ENCODE measurements at regions not wholly inside any gene's neighbourhood (a gene's known extent, or its start where the extent isn't known, plus 50 kb on each side); places are given as distances from the start of the nearest gene placed in this dataset.

DNA sequence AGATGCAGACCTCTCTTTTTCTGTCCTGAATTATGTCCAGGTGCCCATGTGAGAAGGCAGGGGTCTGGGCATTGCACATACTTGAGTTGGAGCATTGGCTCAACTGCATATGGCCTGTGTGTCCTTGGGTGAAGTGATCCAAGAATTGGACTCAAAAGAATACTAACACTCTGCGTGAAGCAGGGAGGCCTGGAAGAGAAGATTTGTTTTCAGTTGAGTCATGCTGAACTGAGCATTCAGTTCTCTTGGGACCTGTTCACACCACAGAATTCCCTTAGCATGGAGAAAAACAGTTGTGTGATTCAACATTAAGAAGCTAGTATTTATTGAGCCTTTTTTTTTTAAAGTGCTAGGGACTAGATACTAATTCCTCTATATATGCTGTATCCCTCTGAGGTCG lies 164.7 kb upstream of the TBX3 start:
- H3K27ac ChIP-seq (ENCODE audit: insufficient read depth, low read depth, low read length) = no peak overlapping the region
- H3K79me2 ChIP-seq (ENCODE audit: control insufficient read depth, insufficient read depth, low read length) = no peaks in the 10 kb centered on the region
- no peak overlapping the region for H3K4me2 ChIP-seq (ENCODE audit: insufficient read depth, low read length)
- DNase-seq (ENCODE audit: low read depth, low spot score) (no peak), FAIRE-seq (no peak)
- H3K9me3 ChIP-seq (replicated peaks; ENCODE audit: control insufficient read depth, insufficient read depth, low read length) = peaks cover 3% of the 10 kb centered on the region
- no peaks in the 10 kb centered on the region for H3K4me1 ChIP-seq (ENCODE audit: control insufficient read depth, extremely low read depth, insufficient read depth, low read length)
- BruUV-seq (replicated peaks) = no TSS peak
- intact Hi-C loops (cut with micrococcal nuclease) = no loop called here
- POLR2A ChIA-PET = no interaction called here
- no peak overlapping the region for H3K9ac ChIP-seq (replicated peaks; ENCODE audit: extremely low read depth, insufficient read depth, low read length)
- CTCF ChIA-PET = no interaction called here
- TF ChIP-seq POLR2A (IDR thresholded peaks at IDR 0.05; ENCODE audit: low read depth, low read length) (no peak), JUN (IDR thresholded peaks at IDR 0.05; ENCODE audit: borderline replicate concordance, insufficient read depth, insufficient read length, low read depth) (no peak), MYC (IDR thresholded peaks at IDR 0.05; ENCODE audit: low read depth, low read length) (no peak), POLR2AphosphoS5 (IDR thresholded peaks at IDR 0.05; ENCODE audit: insufficient read depth, low read depth, low read length) (no peak), EZH2 (IDR thresholded peaks at IDR 0.05; ENCODE audit: borderline replicate concordance, low read depth, low read length, severe bottlenecking) (no peak), FOS (IDR thresholded peaks at IDR 0.05; ENCODE audit: borderline replicate concordance, insufficient read depth, low read length) (no peak), GATA2 (IDR thresholded peaks at IDR 0.05; ENCODE audit: insufficient read depth, insufficient read length, low read depth, low read length) (no peak)
- TF ChIP-seq, protein P1, sequence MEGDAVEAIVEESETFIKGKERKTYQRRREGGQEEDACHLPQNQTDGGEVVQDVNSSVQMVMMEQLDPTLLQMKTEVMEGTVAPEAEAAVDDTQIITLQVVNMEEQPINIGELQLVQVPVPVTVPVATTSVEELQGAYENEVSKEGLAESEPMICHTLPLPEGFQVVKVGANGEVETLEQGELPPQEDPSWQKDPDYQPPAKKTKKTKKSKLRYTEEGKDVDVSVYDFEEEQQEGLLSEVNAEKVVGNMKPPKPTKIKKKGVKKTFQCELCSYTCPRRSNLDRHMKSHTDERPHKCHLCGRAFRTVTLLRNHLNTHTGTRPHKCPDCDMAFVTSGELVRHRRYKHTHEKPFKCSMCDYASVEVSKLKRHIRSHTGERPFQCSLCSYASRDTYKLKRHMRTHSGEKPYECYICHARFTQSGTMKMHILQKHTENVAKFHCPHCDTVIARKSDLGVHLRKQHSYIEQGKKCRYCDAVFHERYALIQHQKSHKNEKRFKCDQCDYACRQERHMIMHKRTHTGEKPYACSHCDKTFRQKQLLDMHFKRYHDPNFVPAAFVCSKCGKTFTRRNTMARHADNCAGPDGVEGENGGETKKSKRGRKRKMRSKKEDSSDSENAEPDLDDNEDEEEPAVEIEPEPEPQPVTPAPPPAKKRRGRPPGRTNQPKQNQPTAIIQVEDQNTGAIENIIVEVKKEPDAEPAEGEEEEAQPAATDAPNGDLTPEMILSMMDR (IDR thresholded peaks at IDR 0.05; ENCODE audit: extremely low read depth in 1 of 2, insufficient read depth in 1 of 2, low read depth in 1 of 2, low read length in 2 of 2) = no peak
- TF ChIP-seq, protein P2, sequence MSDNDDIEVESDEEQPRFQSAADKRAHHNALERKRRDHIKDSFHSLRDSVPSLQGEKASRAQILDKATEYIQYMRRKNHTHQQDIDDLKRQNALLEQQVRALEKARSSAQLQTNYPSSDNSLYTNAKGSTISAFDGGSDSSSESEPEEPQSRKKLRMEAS (IDR thresholded peaks at IDR 0.05; ENCODE audit: insufficient read depth, insufficient read length) = no peak
- H3K4me3 ChIP-seq (replicated peaks in 1 of 3; ENCODE audit: insufficient read depth in 1 of 3, low read depth in 1 of 3, low read length in 3 of 3) = no peak overlapping the region
- dilution Hi-C loops (cut with MboI; ENCODE audit: extremely low pct_ligation_motif_present, low sequenced_read_pairs) = no loop called here
- H4K20me1 ChIP-seq (replicated peaks; ENCODE audit: control insufficient read depth, extremely low read depth, insufficient read depth, low read length) = no peaks in the 10 kb centered on the region
- H3K36me3 ChIP-seq (ENCODE audit: control insufficient read depth in 2 of 2, extremely low read depth in 1 of 2, insufficient read depth in 2 of 2, low read length in 2 of 2) = no peaks in the 10 kb centered on the region
- no peaks in the 10 kb centered on the region for H3K9me1 ChIP-seq (replicated peaks; ENCODE audit: control insufficient read depth, extremely low read depth, insufficient read depth, low read length)
- H3K27me3 ChIP-seq (ENCODE audit: control insufficient read depth in 2 of 2, insufficient read depth in 2 of 2, low read length in 2 of 2) = no peaks in the 10 kb centered on the region
- H2AFZ ChIP-seq (ENCODE audit: low read depth, low read length) = no peak overlapping the region

Measured in endothelial cell of umbilical vein (primary cell).